ENCODE measurements at regions not wholly inside any gene's neighbourhood (a gene's known extent, or its start where the extent isn't known, plus 50 kb on each side); places are given as distances from the start of the nearest gene placed in this dataset.

DNA sequence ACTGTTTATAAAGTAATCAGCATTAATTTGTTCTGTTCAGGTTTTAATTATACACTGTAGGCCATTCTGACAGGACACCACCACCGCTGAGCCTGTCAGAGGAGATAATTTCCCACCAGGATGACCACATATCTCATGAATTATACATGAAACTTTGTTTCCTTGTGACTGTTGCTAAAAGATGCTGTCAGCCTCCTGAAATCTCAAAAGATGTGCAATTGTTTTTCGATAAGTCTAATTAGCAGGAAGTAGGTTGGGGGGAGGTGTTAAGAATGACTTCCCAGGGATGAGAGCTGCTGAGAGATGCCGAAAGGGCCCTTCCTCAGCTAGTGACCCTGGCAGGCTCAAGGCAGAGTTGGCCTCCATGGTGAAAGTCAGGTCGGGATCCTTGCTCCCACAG, 485.4 kb downstream of the SOX6 start:
- no peak for DNase-seq (ENCODE audit: low spot score)
- Histone ChIP-seq H2AFZ (no peak overlapping the region), H3K27me3 (no peaks in the 10 kb centered on the region), H3K36me3 (replicated peaks; ENCODE audit: insufficient read depth, low read depth) (no peaks in the 10 kb centered on the region), H3K4me3 (no peak overlapping the region), H3K9me3 (ENCODE audit: low read depth) (no peaks in the 10 kb centered on the region), H3K27ac (no peak overlapping the region), H3K4me1 (ENCODE audit: insufficient read depth) (no peaks in the 10 kb centered on the region), H3K9me2 (replicated peaks; ENCODE audit: insufficient read depth) (no peaks in the 10 kb centered on the region), H4K20me1 (ENCODE audit: insufficient read depth, poor library complexity, severe bottlenecking) (no peaks in the 10 kb centered on the region), H3K79me2 (no peaks in the 10 kb centered on the region), H3K4me2 (no peak overlapping the region)
- whole genome bisulfite sequencing (ENCODE audit: low lambda C conversion rate, missing lambda C conversion rate): 88% methylated on average over 4 of the region's 4 CpGs
- TF ChIP-seq, protein P1, sequence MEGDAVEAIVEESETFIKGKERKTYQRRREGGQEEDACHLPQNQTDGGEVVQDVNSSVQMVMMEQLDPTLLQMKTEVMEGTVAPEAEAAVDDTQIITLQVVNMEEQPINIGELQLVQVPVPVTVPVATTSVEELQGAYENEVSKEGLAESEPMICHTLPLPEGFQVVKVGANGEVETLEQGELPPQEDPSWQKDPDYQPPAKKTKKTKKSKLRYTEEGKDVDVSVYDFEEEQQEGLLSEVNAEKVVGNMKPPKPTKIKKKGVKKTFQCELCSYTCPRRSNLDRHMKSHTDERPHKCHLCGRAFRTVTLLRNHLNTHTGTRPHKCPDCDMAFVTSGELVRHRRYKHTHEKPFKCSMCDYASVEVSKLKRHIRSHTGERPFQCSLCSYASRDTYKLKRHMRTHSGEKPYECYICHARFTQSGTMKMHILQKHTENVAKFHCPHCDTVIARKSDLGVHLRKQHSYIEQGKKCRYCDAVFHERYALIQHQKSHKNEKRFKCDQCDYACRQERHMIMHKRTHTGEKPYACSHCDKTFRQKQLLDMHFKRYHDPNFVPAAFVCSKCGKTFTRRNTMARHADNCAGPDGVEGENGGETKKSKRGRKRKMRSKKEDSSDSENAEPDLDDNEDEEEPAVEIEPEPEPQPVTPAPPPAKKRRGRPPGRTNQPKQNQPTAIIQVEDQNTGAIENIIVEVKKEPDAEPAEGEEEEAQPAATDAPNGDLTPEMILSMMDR (IDR thresholded peaks at IDR 0.05; ENCODE audit: poor library complexity): no peak
- no peak for TF ChIP-seq EZH2phosphoT487 (IDR thresholded peaks at IDR 0.05; ENCODE audit: low read depth, severe bottlenecking, unreplicated experiment)
- no peak for TF ChIP-seq EZH2 (IDR thresholded peaks at IDR 0.05; ENCODE audit: borderline replicate concordance)

DNA sequence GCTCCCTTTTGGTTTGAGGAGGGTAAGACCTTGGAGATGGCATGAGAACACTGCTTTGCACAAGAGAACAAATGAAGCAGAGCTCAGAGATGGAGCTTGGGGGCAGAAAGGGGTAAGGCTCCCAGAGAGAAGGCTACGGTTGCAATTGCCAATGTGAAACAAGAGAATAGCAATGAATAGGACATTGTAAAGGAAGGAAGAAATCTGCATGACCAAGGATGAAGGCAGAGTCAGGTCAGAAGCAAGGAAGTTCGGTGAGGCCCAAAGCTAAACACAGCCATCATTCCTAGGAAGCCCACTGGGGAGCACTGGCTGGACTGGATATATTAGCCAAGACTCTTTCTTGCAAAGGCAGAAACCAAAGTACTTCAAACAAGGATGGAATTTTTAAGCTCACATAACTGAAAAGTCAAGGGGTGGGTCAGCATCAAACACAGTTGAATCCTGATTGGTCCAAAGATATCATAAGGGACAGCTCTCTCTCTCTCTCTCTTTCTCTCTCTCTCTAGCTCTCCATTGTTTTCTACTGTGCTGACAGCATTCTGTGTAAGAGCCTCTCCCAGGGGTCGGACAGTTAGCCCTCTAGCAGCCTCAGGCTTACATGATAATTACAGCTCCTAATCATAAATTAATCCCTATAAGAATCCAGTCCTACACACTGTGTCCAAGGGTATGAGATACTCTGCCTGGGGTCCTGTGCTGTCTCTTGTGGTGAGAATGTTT, 484.3 kb downstream of the SOX6 start:
- Histone ChIP-seq H3K9me2 (replicated peaks; ENCODE audit: insufficient read depth) (no peaks in the 10 kb centered on the region), H4K20me1 (ENCODE audit: insufficient read depth, poor library complexity, severe bottlenecking) (no peaks in the 10 kb centered on the region), H3K36me3 (replicated peaks; ENCODE audit: insufficient read depth, low read depth) (no peaks in the 10 kb centered on the region), H2AFZ (no peak overlapping the region), H3K4me1 (ENCODE audit: insufficient read depth) (no peaks in the 10 kb centered on the region), H3K79me2 (no peaks in the 10 kb centered on the region), H3K4me3 (no peak overlapping the region), H3K9me3 (ENCODE audit: low read depth) (no peaks in the 10 kb centered on the region), H3K27me3 (no peaks in the 10 kb centered on the region), H3K4me2 (no peak overlapping the region), H3K27ac (no peak overlapping the region)
- TF ChIP-seq, protein P1 (IDR thresholded peaks at IDR 0.05; ENCODE audit: poor library complexity): no peak
- TF ChIP-seq EZH2 (IDR thresholded peaks at IDR 0.05; ENCODE audit: borderline replicate concordance) (no peak), EZH2phosphoT487 (IDR thresholded peaks at IDR 0.05; ENCODE audit: low read depth, severe bottlenecking, unreplicated experiment) (no peak)
- DNase-seq (ENCODE audit: low spot score): no peak
- 84% methylated on average over 3 of the region's 3 CpGs for WGBS (ENCODE audit: low lambda C conversion rate, missing lambda C conversion rate)

- Histone ChIP-seq H3K79me2 (no peaks in the 10 kb centered on the region), H3K9me3 (ENCODE audit: low read depth) (no peaks in the 10 kb centered on the region), H3K4me2 (no peak overlapping the region), H3K36me3 (replicated peaks; ENCODE audit: insufficient read depth, low read depth) (no peaks in the 10 kb centered on the region), H3K27ac (no peak overlapping the region), H4K20me1 (ENCODE audit: insufficient read depth, poor library complexity, severe bottlenecking) (no peaks in the 10 kb centered on the region), H3K4me1 (ENCODE audit: insufficient read depth) (no peaks in the 10 kb centered on the region), H2AFZ (no peak overlapping the region), H3K27me3 (no peaks in the 10 kb centered on the region), H3K9me2 (replicated peaks; ENCODE audit: insufficient read depth) (no peaks in the 10 kb centered on the region), H3K4me3 (no peak overlapping the region)
- WGBS (ENCODE audit: low lambda C conversion rate, missing lambda C conversion rate): 42% methylated on average over 1 of the region's 1 CpG
- no peak for TF ChIP-seq EZH2phosphoT487 (IDR thresholded peaks at IDR 0.05; ENCODE audit: low read depth, severe bottlenecking, unreplicated experiment)
- no peak for TF ChIP-seq EZH2 (IDR thresholded peaks at IDR 0.05; ENCODE audit: borderline replicate concordance)
- TF ChIP-seq, protein P1 (IDR thresholded peaks at IDR 0.05; ENCODE audit: poor library complexity): no peak
- no peak for DNase-seq (ENCODE audit: low spot score)
These were observed 482.8 kb downstream of the SOX6 start for GRCh38 chr11:15873501-15873900.
